ENCODE measurements at regions not wholly inside any gene's neighbourhood (a gene's known extent, or its start where the extent isn't known, plus 50 kb on each side); places are given as distances from the start of the nearest gene placed in this dataset.

- TF ChIP-seq CTCF (IDR thresholded peaks at IDR 0.05) (no peak), POLR2A (IDR thresholded peaks at IDR 0.05) (no peak)
Observed at GRCh38 chr5:103923616-103924168, 361.1 kb upstream of the NUDT12 start.

Measured in right lobe of liver (tissue), 4 donors.